GM12878 (cell line): ENCODE measurements at regions not wholly inside any gene's neighbourhood (a gene's known extent, or its start where the extent isn't known, plus 50 kb on each side); places are given as distances from the start of the nearest gene placed in this dataset.
"Not testable (repeated sequence)": the region's sequence is repeated elsewhere in the genome, so short reads cannot be mapped to it uniquely, and the experiment has no call there.

ENCODE experiments used
- ATAC-seq: fragments of 200-7000 bp; cut with Tn5 transposase; 3 replicates; pipeline ENCODE4 v1.9.1; 2020; ENCODE audit warnings: mild to moderate bottlenecking, moderate library complexity
- BruUV-seq: library from RNA; stranded (reverse); fragments of 400-500 nt; replicated peaks from 2 replicates; lab custom pipeline; 2021; lab: Mats Ljungman, UMichigan
- CTCF ChIA-PET: fragments of 300-600 bp; sonication (Branson Sonifier 250); formaldehyde crosslinking; extraction: SDS; loops from one replicate; lab custom pipeline; 2021; ENCODE audit warnings: inconsistent platforms; lab: Yijun Ruan, JAX
- POLR2A ChIA-PET: fragments of 350-600 bp; formaldehyde crosslinking; extraction: SDS; loops from one replicate; lab custom pipeline; 2021; ENCODE audit warnings: inconsistent platforms; lab: Charles Lee
- RAD21 ChIA-PET: fragments of 300-600 bp; sonication (Branson Sonifier 250); formaldehyde crosslinking; loops from one replicate; lab custom pipeline; 2023; ENCODE audit warnings: antibody characterized with exemption; ENCODE audit not compliant: unreplicated experiment; lab: Charles Lee
- SMC1A ChIA-PET: fragments of 300-600 bp; sonication (Branson Sonifier 250); formaldehyde crosslinking; loops from one replicate; lab custom pipeline; 2023; ENCODE audit not compliant: unreplicated experiment, uncharacterized antibody; lab: Charles Lee
- DNase-seq: peaks from one replicate; pipeline ENCODE4 v3.0.0-alpha.2; 2011; ENCODE audit warnings: low read depth, low spot score
- FAIRE-seq: peaks from 3 replicates; lab custom pipeline; 2011; peaks lifted over from hg19 to GRCh38; lab: Jason Lieb, UNC
- H2AFZ ChIP-seq: 2 replicates; pipeline ENCODE4 v1.6.0; 2011; ENCODE audit warnings: low read depth, low read length, control low read depth; ENCODE audit not compliant: control insufficient read depth
- H3K27ac ChIP-seq: 2 replicates; pipeline ENCODE4 v1.5.1; 2011; ENCODE audit warnings: control low read depth; ENCODE audit not compliant: control insufficient read depth, insufficient read depth
- H3K27me3 ChIP-seq, 2 experiments: replicated peaks in 1 of 2; 2 replicates each; pipeline versions ENCODE4 v1.6.0 to v1.6.1; 2011; ENCODE audit warnings: low read length in 1 of 2; ENCODE audit not compliant: control insufficient read depth in 2 of 2, insufficient read depth in 2 of 2
- H3K36me3 ChIP-seq, 2 experiments: 2 replicates each; pipeline ENCODE4 v1.5.1; 2011; ENCODE audit warnings: low read length in 1 of 2; ENCODE audit not compliant: control insufficient read depth in 2 of 2, insufficient read depth in 2 of 2
- H3K4me1 ChIP-seq: 2 replicates; pipeline ENCODE4 v1.6.1; 2011; ENCODE audit warnings: mild to moderate bottlenecking, low read length, moderate library complexity, mixed read lengths; ENCODE audit not compliant: control insufficient read depth, insufficient read depth
- H3K4me2 ChIP-seq: 2 replicates; pipeline ENCODE4 v1.6.0; 2011; ENCODE audit warnings: control low read depth; ENCODE audit not compliant: control insufficient read depth, insufficient read depth
- H3K4me3 ChIP-seq: fragments of 200-600 bp; sonication (generic); 2 replicates; pipeline ENCODE4 v1.5.1; 2016
- H3K79me2 ChIP-seq: 2 replicates; pipeline ENCODE4 v1.6.0; 2011; ENCODE audit warnings: low read length; ENCODE audit not compliant: control insufficient read depth, insufficient read depth
- H3K9ac ChIP-seq: 2 replicates; pipeline ENCODE4 v1.8.0; 2011; ENCODE audit warnings: low read length, control low read depth, mixed read lengths; ENCODE audit not compliant: control insufficient read depth, insufficient read depth
- H3K9me3 ChIP-seq: replicated peaks from 3 replicates; pipeline ENCODE4 v1.5.1; 2011; ENCODE audit warnings: mild to moderate bottlenecking, low read length; ENCODE audit not compliant: control insufficient read depth, insufficient read depth
- H4K20me1 ChIP-seq: 2 replicates; pipeline ENCODE4 v1.6.0; 2011; ENCODE audit not compliant: control insufficient read depth, insufficient read depth
- ATF3 ChIP-seq: IDR thresholded peaks from 2 replicates; pipeline ENCODE4 v1.6.1; 2011; ENCODE audit warnings: low read depth, mild to moderate bottlenecking, low read length, moderate library complexity, borderline replicate concordance; ENCODE audit errors: extremely low read depth
- HDAC2 ChIP-seq: fragments of 200-600 bp; sonication (generic); IDR thresholded peaks from 2 replicates; pipeline ENCODE4 v1.6.1; 2017
- MTA2 ChIP-seq: fragments of 450-650 bp; IDR thresholded peaks from 2 replicates; pipeline ENCODE4 v1.6.1; 2016; ENCODE audit warnings: low read depth, mild to moderate bottlenecking, moderate library complexity
- NFIC ChIP-seq: IDR thresholded peaks from 2 replicates; pipeline ENCODE4 v1.6.1; 2012; ENCODE audit warnings: low read depth, mild to moderate bottlenecking, inconsistent platforms, low read length, moderate library complexity
- PAX8 ChIP-seq: fragments of 450-650 bp; IDR thresholded peaks from 2 replicates; pipeline ENCODE4 v1.6.1; 2017; ENCODE audit warnings: mild to moderate bottlenecking, moderate library complexity
- POLR2AphosphoS2 ChIP-seq: IDR thresholded peaks from 2 replicates; pipeline ENCODE4 v1.6.1; 2011; ENCODE audit warnings: low read depth, mild to moderate bottlenecking, low read length, improper control_type of control experiment, moderate library complexity
- RB1 ChIP-seq: fragments of 450-650 bp; formaldehyde crosslinking; IDR thresholded peaks from 2 replicates; pipeline ENCODE4 v1.6.1; 2017; ENCODE audit warnings: mild to moderate bottlenecking, borderline replicate concordance
- RELA ChIP-seq: fragments of 450-650 bp; IDR thresholded peaks from 2 replicates; pipeline ENCODE4 v1.8.0; 2014; ENCODE audit warnings: borderline replicate concordance; ENCODE audit not compliant: partially characterized antibody
- ZNF592 ChIP-seq: fragments of 450-650 bp; IDR thresholded peaks from 2 replicates; pipeline ENCODE4 v1.6.1; 2017; ENCODE audit warnings: mild to moderate bottlenecking, moderate library complexity
- ZNF622 ChIP-seq: fragments of 450-650 bp; IDR thresholded peaks from 2 replicates; pipeline ENCODE4 v1.6.1; 2017; ENCODE audit warnings: mild to moderate bottlenecking, inconsistent platforms
- WGBS: methylation state at CpG from one replicate; pipeline ENCODE4 v1.1.6; 2016; ENCODE audit warnings: low lambda C conversion rate; ENCODE audit not compliant: insufficient replicate concordance, insufficient coverage; ENCODE audit errors: missing lambda C conversion rate; 5-methylcytosine and 5-hydroxymethylcytosine counted together
- in situ Hi-C: fragments of 300-500 bp; cut with MboI; formaldehyde crosslinking; loops from 9 replicates; pipeline ENCODE4 v1.14.3; 2018; ENCODE audit warnings: mixed read lengths
- intact Hi-C: fragments of 100-400 bp; cut with micrococcal nuclease; formaldehyde crosslinking; loops from one replicate; pipeline ENCODE4 v1.14.2; 2022; ENCODE audit not compliant: unreplicated experiment
- TF ChIP-seq, protein P1 (sequence below): fragments of 150-350 bp; IDR thresholded peaks from 2 replicates; pipeline ENCODE4 v1.6.1; 2016; ENCODE audit warnings: low read depth, low read length

GRCh38 chr12:46905239-46905627, 79.4 kb upstream of the SLC38A4 start:
- RAD21 ChIA-PET, BruUV-seq, H2AFZ ChIP-seq, in situ Hi-C loops, DNase-seq, H3K79me2 ChIP-seq, FAIRE-seq, H3K4me2 ChIP-seq, H3K4me3 ChIP-seq, H3K36me3 ChIP-seq, SMC1A ChIA-PET, POLR2A ChIA-PET, H3K9me3 ChIP-seq, intact Hi-C loops, H3K27me3 ChIP-seq, H3K4me1 ChIP-seq, H4K20me1 ChIP-seq, ATAC-seq, H3K27ac ChIP-seq, H3K9ac ChIP-seq: not testable (repeated sequence)
- CTCF ChIA-PET, result interaction anchor here (0.7 kb wide), 1 partner anchor 587 kb away, joined by 3 read pairs; no protein-coding TSS in a partner anchor
- 31% methylated on average over 4 of the region's 4 CpGs for WGBS

- in situ Hi-C loops (no loop called here), intact Hi-C loops (no loop called here)
- FAIRE-seq (no peak), DNase-seq (no peak), ATAC-seq (no peak)
- WGBS, result 0% methylated on average over 3 of the region's 3 CpGs
- RAD21 ChIA-PET, result no interaction called here
- Histone ChIP-seq H3K4me3 (no peak overlapping the region), H3K4me2 (no peak overlapping the region), H4K20me1 (no peaks in the 10 kb centered on the region), H3K27me3 (no peaks in the 10 kb centered on the region; a peak in 1 of 4 replicates), H3K79me2 (no peaks in the 10 kb centered on the region), H3K36me3 (no peaks in the 10 kb centered on the region), H3K4me1 (no peaks in the 10 kb centered on the region), H3K9me3 (no peaks in the 10 kb centered on the region), H3K27ac (no peak overlapping the region), H2AFZ (no peak overlapping the region), H3K9ac (no peak overlapping the region)
- POLR2A ChIA-PET, result no interaction called here
- no TSS peak for BruUV-seq
- SMC1A ChIA-PET, result no interaction called here
- CTCF ChIA-PET, result no interaction called here
- TF ChIP-seq ATF3 (no peak), RELA (no peak), ZNF592 (no peak), RB1 (no peak), PAX8 (no peak), NFIC (no peak), HDAC2 (no peak), MTA2 (no peak), ZNF622 (no peak), POLR2AphosphoS2 (no peak)
- TF ChIP-seq, protein P1, sequence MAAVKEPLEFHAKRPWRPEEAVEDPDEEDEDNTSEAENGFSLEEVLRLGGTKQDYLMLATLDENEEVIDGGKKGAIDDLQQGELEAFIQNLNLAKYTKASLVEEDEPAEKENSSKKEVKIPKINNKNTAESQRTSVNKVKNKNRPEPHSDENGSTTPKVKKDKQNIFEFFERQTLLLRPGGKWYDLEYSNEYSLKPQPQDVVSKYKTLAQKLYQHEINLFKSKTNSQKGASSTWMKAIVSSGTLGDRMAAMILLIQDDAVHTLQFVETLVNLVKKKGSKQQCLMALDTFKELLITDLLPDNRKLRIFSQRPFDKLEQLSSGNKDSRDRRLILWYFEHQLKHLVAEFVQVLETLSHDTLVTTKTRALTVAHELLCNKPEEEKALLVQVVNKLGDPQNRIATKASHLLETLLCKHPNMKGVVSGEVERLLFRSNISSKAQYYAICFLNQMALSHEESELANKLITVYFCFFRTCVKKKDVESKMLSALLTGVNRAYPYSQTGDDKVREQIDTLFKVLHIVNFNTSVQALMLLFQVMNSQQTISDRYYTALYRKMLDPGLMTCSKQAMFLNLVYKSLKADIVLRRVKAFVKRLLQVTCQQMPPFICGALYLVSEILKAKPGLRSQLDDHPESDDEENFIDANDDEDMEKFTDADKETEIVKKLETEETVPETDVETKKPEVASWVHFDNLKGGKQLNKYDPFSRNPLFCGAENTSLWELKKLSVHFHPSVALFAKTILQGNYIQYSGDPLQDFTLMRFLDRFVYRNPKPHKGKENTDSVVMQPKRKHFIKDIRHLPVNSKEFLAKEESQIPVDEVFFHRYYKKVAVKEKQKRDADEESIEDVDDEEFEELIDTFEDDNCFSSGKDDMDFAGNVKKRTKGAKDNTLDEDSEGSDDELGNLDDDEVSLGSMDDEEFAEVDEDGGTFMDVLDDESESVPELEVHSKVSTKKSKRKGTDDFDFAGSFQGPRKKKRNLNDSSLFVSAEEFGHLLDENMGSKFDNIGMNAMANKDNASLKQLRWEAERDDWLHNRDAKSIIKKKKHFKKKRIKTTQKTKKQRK, result no peak
These were observed 82.0 kb upstream of the SLC38A4 start for GRCh38 chr12:46907791-46908190.
